SK-N-SH treated with all-trans-retinoic acid at 6 μM for 48 hours (cell line): ENCODE measurements at regions not wholly inside any gene's neighbourhood (a gene's known extent, or its start where the extent isn't known, plus 50 kb on each side); places are given as distances from the start of the nearest gene placed in this dataset.

Experiments
- ATAC-seq: fragments of 200-7000 bp; cut with Tn5 transposase; 3 replicates; pipeline ENCODE4 v1.9.1; 2020; ENCODE audit warnings: mild to moderate bottlenecking, moderate library complexity
- ARNTL ChIP-seq: fragments of 450-650 bp; formaldehyde crosslinking; IDR thresholded peaks from 2 replicates; pipeline ENCODE4 v1.5.0; 2020; ENCODE audit warnings: low read depth, mild to moderate bottlenecking, moderate library complexity, borderline replicate concordance
- BACH2 ChIP-seq: fragments of 250-450 bp; sonication (Bioruptor Pico); IDR thresholded peaks from 2 replicates; pipeline ENCODE4 v1.9.0; 2021; ENCODE audit warnings: mild to moderate bottlenecking, borderline replicate concordance
- CSDC2 ChIP-seq: fragments of 250-450 bp; sonication (Bioruptor Pico); IDR thresholded peaks from 2 replicates; pipeline ENCODE4 v1.5.0; 2020; ENCODE audit warnings: mild to moderate bottlenecking, moderate library complexity
- ESRRG ChIP-seq: fragments of 250-450 bp; sonication (Bioruptor Pico); IDR thresholded peaks from 2 replicates; pipeline ENCODE4 v1.6.1; 2021; ENCODE audit warnings: mild to moderate bottlenecking
- GLIS3 ChIP-seq: fragments of 250-450 bp; sonication (Bioruptor Pico); IDR thresholded peaks from 2 replicates; pipeline ENCODE4 v1.5.0; 2020; ENCODE audit warnings: mild to moderate bottlenecking, moderate library complexity
- ISL1 ChIP-seq: fragments of 250-450 bp; sonication (Bioruptor Pico); IDR thresholded peaks from 2 replicates; pipeline ENCODE4 v2.1.2; 2022; ENCODE audit warnings: mild to moderate bottlenecking, moderate library complexity
- OSR1 ChIP-seq: fragments of 250-450 bp; sonication (Bioruptor Pico); IDR thresholded peaks from 2 replicates; pipeline ENCODE4 v1.8.0; 2022; ENCODE audit warnings: moderate library complexity, mild to moderate bottlenecking, inconsistent platforms
- SNAI2 ChIP-seq: fragments of 250-450 bp; sonication (Bioruptor Pico); IDR thresholded peaks from 2 replicates; pipeline ENCODE4 v1.5.0; 2020; ENCODE audit warnings: mild to moderate bottlenecking, moderate library complexity
- TCF4 ChIP-seq: fragments of 250-450 bp; sonication (Bioruptor Pico); IDR thresholded peaks from 2 replicates; pipeline ENCODE4 v1.8.0; 2021; ENCODE audit warnings: mild to moderate bottlenecking, moderate library complexity, borderline replicate concordance
- TOX ChIP-seq: fragments of 250-450 bp; sonication (Bioruptor Pico); IDR thresholded peaks from 2 replicates; pipeline ENCODE4 v1.8.0; 2021; ENCODE audit warnings: mild to moderate bottlenecking, moderate library complexity, borderline replicate concordance
- ZC3H10 ChIP-seq: fragments of 250-450 bp; sonication (Bioruptor Pico); IDR thresholded peaks from 2 replicates; pipeline ENCODE4 v1.5.1; 2021; ENCODE audit warnings: mild to moderate bottlenecking, moderate library complexity
- ZFP3 ChIP-seq: fragments of 250-450 bp; sonication (Bioruptor Pico); IDR thresholded peaks from 2 replicates; pipeline ENCODE4 v1.5.0; 2020; ENCODE audit warnings: mild to moderate bottlenecking, moderate library complexity
- ZFP30 ChIP-seq: fragments of 450-650 bp; formaldehyde crosslinking; IDR thresholded peaks from 2 replicates; pipeline ENCODE4 v1.5.0; 2022; ENCODE audit warnings: mild to moderate bottlenecking, moderate library complexity
- ZNF565 ChIP-seq: fragments of 450-650 bp; formaldehyde crosslinking; conservative IDR thresholded peaks from 2 replicates; pipeline ENCODE4 v1.5.0; 2020; ENCODE audit warnings: low read depth, mild to moderate bottlenecking, moderate library complexity
- ZNF70 ChIP-seq: fragments of 450-650 bp; formaldehyde crosslinking; IDR thresholded peaks from 2 replicates; pipeline ENCODE4 v1.5.0; 2020; ENCODE audit warnings: mild to moderate bottlenecking, moderate library complexity
- ZNF8 ChIP-seq: fragments of 450-650 bp; formaldehyde crosslinking; IDR thresholded peaks from 2 replicates; pipeline ENCODE4 v1.5.0; 2020; ENCODE audit warnings: mild to moderate bottlenecking, moderate library complexity
- TF ChIP-seq, protein P1 (sequence below): fragments of 250-450 bp; sonication (Bioruptor Pico); IDR thresholded peaks from 2 replicates; pipeline ENCODE4 v1.5.1; 2021; ENCODE audit warnings: mild to moderate bottlenecking, moderate library complexity
- TF ChIP-seq, protein P2 (sequence below): fragments of 250-450 bp; sonication (Bioruptor Pico); IDR thresholded peaks from 2 replicates; pipeline ENCODE4 v1.8.0; 2021; ENCODE audit warnings: low read depth, mild to moderate bottlenecking, moderate library complexity, borderline replicate concordance
- TF ChIP-seq, protein P3 (sequence below): fragments of 250-450 bp; sonication (Bioruptor Pico); IDR thresholded peaks from 2 replicates; pipeline ENCODE4 v1.5.0; 2020; ENCODE audit warnings: mild to moderate bottlenecking, moderate library complexity
- TF ChIP-seq, protein P4 (sequence below): fragments of 250-450 bp; sonication (Bioruptor Pico); IDR thresholded peaks from 2 replicates; pipeline ENCODE4 v1.8.0; 2020; ENCODE audit warnings: mild to moderate bottlenecking, moderate library complexity, borderline replicate concordance

DNA sequence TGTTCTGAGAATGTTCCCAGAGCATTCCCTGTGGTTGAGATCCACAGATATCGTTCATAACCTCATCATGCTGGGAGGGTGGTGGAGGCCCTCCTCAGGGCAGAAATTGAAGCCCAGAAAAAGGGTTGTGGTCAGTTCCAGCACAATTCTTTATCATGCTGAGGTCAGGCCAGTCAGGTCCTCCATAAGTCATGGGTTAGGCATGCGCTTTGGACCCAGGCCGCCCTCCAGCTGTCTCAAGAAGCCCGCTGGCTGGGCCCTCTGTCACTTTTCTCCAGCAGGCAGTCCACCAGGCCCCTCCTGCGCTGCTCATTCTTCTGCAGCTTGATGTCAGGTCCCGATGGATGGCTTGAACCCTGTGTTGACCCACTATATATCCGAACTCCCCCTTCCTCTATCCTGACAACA is 151.1 kb upstream of the NT5C1B start:
- TF ChIP-seq CSDC2 (CRISPR knock-in tag), result no peak
- TF ChIP-seq SNAI2 (CRISPR knock-in tag), result no peak
- TF ChIP-seq ESRRG, result no peak
- TF ChIP-seq, protein P1, sequence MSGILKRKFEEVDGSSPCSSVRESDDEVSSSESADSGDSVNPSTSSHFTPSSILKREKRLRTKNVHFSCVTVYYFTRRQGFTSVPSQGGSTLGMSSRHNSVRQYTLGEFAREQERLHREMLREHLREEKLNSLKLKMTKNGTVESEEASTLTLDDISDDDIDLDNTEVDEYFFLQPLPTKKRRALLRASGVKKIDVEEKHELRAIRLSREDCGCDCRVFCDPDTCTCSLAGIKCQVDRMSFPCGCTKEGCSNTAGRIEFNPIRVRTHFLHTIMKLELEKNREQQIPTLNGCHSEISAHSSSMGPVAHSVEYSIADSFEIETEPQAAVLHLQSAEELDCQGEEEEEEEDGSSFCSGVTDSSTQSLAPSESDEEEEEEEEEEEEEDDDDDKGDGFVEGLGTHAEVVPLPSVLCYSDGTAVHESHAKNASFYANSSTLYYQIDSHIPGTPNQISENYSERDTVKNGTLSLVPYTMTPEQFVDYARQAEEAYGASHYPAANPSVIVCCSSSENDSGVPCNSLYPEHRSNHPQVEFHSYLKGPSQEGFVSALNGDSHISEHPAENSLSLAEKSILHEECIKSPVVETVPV (CRISPR knock-in tag), result no peak
- TF ChIP-seq GLIS3 (CRISPR knock-in tag), result no peak
- no peak for ATAC-seq

DNA sequence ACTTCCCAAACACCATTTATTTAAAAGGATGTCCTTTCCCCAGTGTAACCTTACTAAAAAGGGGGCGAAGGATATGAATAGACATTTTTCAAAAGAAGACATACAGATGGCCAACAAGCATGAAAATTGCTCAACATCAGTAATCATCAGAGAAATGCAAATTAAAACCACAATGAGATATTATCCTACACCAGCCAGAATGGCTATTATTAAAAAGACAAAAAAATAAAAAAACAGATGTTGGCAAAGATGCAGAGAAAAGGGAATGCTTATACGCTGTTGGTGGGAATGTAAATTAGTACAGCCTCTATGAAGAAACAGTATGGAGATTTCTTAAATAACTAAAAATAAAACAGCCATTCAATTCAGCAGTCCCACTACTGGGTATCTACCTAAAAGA is 142.3 kb upstream of the NT5C1B start:
- TF ChIP-seq ZFP3 (no peak), ZFP30 (CRISPR knock-in tag) (no peak), TOX (CRISPR knock-in tag) (no peak), OSR1 (CRISPR knock-in tag) (no peak), TCF4 (CRISPR knock-in tag) (no peak), ZNF70 (CRISPR knock-in tag) (no peak), ZNF565 (CRISPR knock-in tag) (no peak), SNAI2 (CRISPR knock-in tag) (no peak), ESRRG (no peak), ZNF8 (CRISPR knock-in tag) (no peak), ZC3H10 (CRISPR knock-in tag) (no peak)
- TF ChIP-seq, protein P2, sequence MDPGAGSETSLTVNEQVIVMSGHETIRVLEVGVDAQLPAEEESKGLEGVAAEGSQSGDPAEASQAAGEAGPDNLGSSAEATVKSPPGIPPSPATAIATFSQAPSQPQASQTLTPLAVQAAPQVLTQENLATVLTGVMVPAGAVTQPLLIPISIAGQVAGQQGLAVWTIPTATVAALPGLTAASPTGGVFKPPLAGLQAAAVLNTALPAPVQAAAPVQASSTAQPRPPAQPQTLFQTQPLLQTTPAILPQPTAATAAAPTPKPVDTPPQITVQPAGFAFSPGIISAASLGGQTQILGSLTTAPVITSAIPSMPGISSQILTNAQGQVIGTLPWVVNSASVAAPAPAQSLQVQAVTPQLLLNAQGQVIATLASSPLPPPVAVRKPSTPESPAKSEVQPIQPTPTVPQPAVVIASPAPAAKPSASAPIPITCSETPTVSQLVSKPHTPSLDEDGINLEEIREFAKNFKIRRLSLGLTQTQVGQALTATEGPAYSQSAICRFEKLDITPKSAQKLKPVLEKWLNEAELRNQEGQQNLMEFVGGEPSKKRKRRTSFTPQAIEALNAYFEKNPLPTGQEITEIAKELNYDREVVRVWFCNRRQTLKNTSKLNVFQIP (CRISPR knock-in tag), result no peak
- TF ChIP-seq, protein P1 (CRISPR knock-in tag), result no peak
- TF ChIP-seq, protein P3, sequence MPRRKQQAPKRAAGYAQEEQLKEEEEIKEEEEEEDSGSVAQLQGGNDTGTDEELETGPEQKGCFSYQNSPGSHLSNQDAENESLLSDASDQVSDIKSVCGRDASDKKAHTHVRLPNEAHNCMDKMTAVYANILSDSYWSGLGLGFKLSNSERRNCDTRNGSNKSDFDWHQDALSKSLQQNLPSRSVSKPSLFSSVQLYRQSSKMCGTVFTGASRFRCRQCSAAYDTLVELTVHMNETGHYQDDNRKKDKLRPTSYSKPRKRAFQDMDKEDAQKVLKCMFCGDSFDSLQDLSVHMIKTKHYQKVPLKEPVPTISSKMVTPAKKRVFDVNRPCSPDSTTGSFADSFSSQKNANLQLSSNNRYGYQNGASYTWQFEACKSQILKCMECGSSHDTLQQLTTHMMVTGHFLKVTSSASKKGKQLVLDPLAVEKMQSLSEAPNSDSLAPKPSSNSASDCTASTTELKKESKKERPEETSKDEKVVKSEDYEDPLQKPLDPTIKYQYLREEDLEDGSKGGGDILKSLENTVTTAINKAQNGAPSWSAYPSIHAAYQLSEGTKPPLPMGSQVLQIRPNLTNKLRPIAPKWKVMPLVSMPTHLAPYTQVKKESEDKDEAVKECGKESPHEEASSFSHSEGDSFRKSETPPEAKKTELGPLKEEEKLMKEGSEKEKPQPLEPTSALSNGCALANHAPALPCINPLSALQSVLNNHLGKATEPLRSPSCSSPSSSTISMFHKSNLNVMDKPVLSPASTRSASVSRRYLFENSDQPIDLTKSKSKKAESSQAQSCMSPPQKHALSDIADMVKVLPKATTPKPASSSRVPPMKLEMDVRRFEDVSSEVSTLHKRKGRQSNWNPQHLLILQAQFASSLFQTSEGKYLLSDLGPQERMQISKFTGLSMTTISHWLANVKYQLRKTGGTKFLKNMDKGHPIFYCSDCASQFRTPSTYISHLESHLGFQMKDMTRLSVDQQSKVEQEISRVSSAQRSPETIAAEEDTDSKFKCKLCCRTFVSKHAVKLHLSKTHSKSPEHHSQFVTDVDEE, result no peak
- no peak for ATAC-seq

DNA sequence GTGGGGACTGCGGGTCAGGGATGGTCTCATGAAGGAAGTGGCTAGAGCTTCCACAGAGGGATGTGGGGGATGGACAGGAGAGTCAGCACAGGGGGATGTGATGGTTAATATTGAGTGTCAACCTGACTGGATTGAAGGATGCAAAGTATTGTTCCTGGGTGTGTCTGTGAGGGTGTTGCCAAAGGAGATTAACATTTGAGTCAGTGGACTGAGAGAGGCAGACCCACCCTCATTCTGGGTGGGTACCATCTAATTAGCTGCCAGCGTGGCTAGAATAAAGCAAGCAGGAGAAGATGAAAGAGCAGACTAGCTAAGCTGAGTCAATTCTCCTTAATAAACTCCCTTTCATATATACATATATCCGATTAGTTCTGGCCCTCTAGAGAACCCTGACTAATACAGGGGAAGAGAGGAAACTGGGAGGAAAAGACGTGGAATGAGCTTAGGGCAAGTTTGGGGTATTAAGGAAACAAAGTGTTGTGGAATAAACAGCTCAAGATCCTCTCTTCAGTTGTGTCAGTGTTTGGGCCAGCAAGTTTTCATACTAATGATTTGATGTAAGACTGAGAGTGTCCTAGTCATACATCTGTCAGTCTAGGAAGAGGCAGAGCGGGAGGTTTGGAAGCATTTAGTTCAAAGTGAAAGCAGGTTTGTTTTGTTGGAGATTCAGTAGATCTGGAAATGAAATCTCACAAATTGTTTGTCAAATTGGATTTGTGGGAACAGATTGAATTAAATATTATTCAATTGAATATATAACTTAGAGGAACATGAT is 135.2 kb upstream of the NT5C1B start:
- ATAC-seq, result peak; percentile 50
- peak; percentile 24; the same call in 1 of the 2 replicates for TF ChIP-seq TCF4 (CRISPR knock-in tag)
- no peak for TF ChIP-seq BACH2 (CRISPR knock-in tag)
- no peak for TF ChIP-seq SNAI2 (CRISPR knock-in tag)
- 0 out of 2 replicates have a peak, but pooled peaks have one; percentile 17 for TF ChIP-seq CSDC2 (CRISPR knock-in tag)
- TF ChIP-seq OSR1 (CRISPR knock-in tag), result no peak
- TF ChIP-seq ISL1 (CRISPR knock-in tag), result peak; percentile 88
- TF ChIP-seq, protein P4, sequence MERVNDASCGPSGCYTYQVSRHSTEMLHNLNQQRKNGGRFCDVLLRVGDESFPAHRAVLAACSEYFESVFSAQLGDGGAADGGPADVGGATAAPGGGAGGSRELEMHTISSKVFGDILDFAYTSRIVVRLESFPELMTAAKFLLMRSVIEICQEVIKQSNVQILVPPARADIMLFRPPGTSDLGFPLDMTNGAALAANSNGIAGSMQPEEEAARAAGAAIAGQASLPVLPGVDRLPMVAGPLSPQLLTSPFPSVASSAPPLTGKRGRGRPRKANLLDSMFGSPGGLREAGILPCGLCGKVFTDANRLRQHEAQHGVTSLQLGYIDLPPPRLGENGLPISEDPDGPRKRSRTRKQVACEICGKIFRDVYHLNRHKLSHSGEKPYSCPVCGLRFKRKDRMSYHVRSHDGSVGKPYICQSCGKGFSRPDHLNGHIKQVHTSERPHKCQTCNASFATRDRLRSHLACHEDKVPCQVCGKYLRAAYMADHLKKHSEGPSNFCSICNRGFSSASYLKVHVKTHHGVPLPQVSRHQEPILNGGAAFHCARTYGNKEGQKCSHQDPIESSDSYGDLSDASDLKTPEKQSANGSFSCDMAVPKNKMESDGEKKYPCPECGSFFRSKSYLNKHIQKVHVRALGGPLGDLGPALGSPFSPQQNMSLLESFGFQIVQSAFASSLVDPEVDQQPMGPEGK (CRISPR knock-in tag), result no peak
- TF ChIP-seq ZNF8 (CRISPR knock-in tag), result no peak
- TF ChIP-seq ARNTL (CRISPR knock-in tag), result no peak
- TF ChIP-seq, protein P3, result no peak
- TF ChIP-seq, all 23 proteins: peak for 3
